ENCODE measurements at regions not wholly inside any gene's neighbourhood (a gene's known extent, or its start where the extent isn't known, plus 50 kb on each side); places are given as distances from the start of the nearest gene placed in this dataset.

DNA sequence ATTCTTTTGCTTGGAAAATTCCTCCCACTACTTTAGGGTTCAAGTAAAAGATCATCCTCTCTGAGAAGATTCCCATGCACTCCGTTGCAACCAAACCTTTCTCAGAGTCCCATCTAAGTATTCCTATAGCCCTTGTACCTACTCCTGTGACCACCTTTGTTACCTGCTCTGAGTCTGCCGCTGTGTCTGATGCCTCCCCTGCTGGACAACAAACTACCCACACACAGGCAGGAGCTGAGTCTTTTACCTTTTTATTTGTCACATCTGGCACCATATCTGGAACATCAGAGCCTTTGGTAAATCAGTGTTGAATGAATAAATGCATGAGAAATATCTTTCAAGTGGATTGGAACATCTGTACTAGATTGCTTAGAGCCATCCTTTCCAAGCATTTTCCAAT is 82.1 kb upstream of the FLRT2 start:
- H3K4me1 ChIP-seq (ENCODE audit: control insufficient read depth, insufficient read depth, low read depth, low read length): peaks cover 1% of the 10 kb centered on the region
- no peaks in the 10 kb centered on the region for H3K9me3 ChIP-seq (ENCODE audit: control insufficient read depth, low read length)
- H3K36me3 ChIP-seq (ENCODE audit: control insufficient read depth in 1 of 2, insufficient read depth in 2 of 2, low read depth in 1 of 2, low read length in 2 of 2): no peaks in the 10 kb centered on the region
- no peak overlapping the region for H2BK5ac ChIP-seq (ENCODE audit: low read depth, low read length, poor library complexity, severe bottlenecking)
- no peak overlapping the region for H2BK120ac ChIP-seq (ENCODE audit: low read depth, low read length)
- no peak overlapping the region for H3K9ac ChIP-seq (ENCODE audit: low read length)
- H3K14ac ChIP-seq (ENCODE audit: low read length in 2 of 2): no peak overlapping the region
- H2BK12ac ChIP-seq (ENCODE audit: low read length in 2 of 2): no peak overlapping the region
- H4K91ac ChIP-seq (ENCODE audit: low read length): no peak overlapping the region
- no peak overlapping the region for H3K4me3 ChIP-seq (ENCODE audit: insufficient read depth in 1 of 2, low read depth in 1 of 2, low read length in 2 of 2)
- H3K23ac ChIP-seq (ENCODE audit: low read length in 2 of 2): no peak overlapping the region
- no peak overlapping the region for H3K27ac ChIP-seq (ENCODE audit: low read length, poor library complexity, severe bottlenecking)
- H2BK15ac ChIP-seq (ENCODE audit: low read depth, poor library complexity, severe bottlenecking): no peak overlapping the region
- no peak overlapping the region for H3K4me2 ChIP-seq (ENCODE audit: low read length, poor library complexity, severe bottlenecking)
- H4K8ac ChIP-seq (ENCODE audit: low read length): no peak overlapping the region
- no peaks in the 10 kb centered on the region for H3K27me3 ChIP-seq (ENCODE audit: control insufficient read depth in 1 of 2, insufficient read depth in 1 of 2, low read length in 2 of 2)
- WGBS: 69% methylated on average over 2 of the region's 2 CpGs
- no peak overlapping the region for H2AK5ac ChIP-seq (ENCODE audit: low read length, severe bottlenecking)
- no peak overlapping the region for H2AFZ ChIP-seq (ENCODE audit: low read depth, low read length)
- no peak for DNase-seq
- no peaks in the 10 kb centered on the region for H3K79me1 ChIP-seq (replicated peaks; ENCODE audit: low read length, poor library complexity, severe bottlenecking)
- no peak overlapping the region for H3K4ac ChIP-seq (ENCODE audit: low read depth in 1 of 2, low read length in 2 of 2)
- H3K18ac ChIP-seq (ENCODE audit: low read depth in 1 of 2, low read length in 2 of 2): no peak overlapping the region

DNA sequence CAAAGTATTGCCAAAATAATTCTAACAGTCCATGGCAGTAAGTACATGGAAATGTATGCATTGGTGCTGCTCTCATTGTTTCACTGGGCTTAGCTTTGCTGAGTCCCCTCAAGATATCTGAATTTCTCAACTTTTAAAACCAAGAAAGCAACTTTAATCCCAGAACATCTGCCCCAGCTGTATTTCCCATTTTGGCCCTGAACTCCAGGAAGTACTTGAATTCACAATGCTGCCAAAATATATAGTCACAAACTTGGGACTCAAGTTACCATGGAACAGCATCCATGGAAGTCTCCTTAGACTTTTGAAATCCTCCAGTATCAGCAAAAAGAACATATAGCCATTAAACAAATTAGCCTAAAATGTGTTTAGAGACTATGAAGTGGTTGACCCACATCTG is 78.5 kb upstream of the FLRT2 start:
- Histone ChIP-seq H4K8ac (ENCODE audit: low read length) (no peak overlapping the region), H3K14ac (ENCODE audit: low read length in 2 of 2) (no peak overlapping the region), H2BK12ac (ENCODE audit: low read length in 2 of 2) (no peak overlapping the region), H3K9me3 (ENCODE audit: control insufficient read depth, low read length) (no peaks in the 10 kb centered on the region), H4K91ac (ENCODE audit: low read length) (no peak overlapping the region), H3K18ac (ENCODE audit: low read depth in 1 of 2, low read length in 2 of 2) (no peak overlapping the region), H3K79me1 (replicated peaks; ENCODE audit: low read length, poor library complexity, severe bottlenecking) (no peaks in the 10 kb centered on the region), H3K23ac (ENCODE audit: low read length in 2 of 2) (no peak overlapping the region), H2BK5ac (ENCODE audit: low read depth, low read length, poor library complexity, severe bottlenecking) (no peak overlapping the region), H2BK15ac (ENCODE audit: low read depth, poor library complexity, severe bottlenecking) (no peak overlapping the region), H3K27me3 (ENCODE audit: control insufficient read depth in 1 of 2, insufficient read depth in 1 of 2, low read length in 2 of 2) (no peaks in the 10 kb centered on the region), H3K4me1 (ENCODE audit: control insufficient read depth, insufficient read depth, low read depth, low read length) (no peaks in the 10 kb centered on the region), H3K4me2 (ENCODE audit: low read length, poor library complexity, severe bottlenecking) (no peak overlapping the region), H2AFZ (ENCODE audit: low read depth, low read length) (no peak overlapping the region), H2AK5ac (ENCODE audit: low read length, severe bottlenecking) (no peak overlapping the region), H2BK120ac (ENCODE audit: low read depth, low read length) (no peak overlapping the region), H3K4ac (ENCODE audit: low read depth in 1 of 2, low read length in 2 of 2) (no peak overlapping the region), H3K36me3 (ENCODE audit: control insufficient read depth in 1 of 2, insufficient read depth in 2 of 2, low read depth in 1 of 2, low read length in 2 of 2) (no peaks in the 10 kb centered on the region), H3K4me3 (ENCODE audit: insufficient read depth in 1 of 2, low read depth in 1 of 2, low read length in 2 of 2) (no peak overlapping the region), H3K27ac (ENCODE audit: low read length, poor library complexity, severe bottlenecking) (no peak overlapping the region), H3K9ac (ENCODE audit: low read length) (no peak overlapping the region)
- no peak for DNase-seq

DNA sequence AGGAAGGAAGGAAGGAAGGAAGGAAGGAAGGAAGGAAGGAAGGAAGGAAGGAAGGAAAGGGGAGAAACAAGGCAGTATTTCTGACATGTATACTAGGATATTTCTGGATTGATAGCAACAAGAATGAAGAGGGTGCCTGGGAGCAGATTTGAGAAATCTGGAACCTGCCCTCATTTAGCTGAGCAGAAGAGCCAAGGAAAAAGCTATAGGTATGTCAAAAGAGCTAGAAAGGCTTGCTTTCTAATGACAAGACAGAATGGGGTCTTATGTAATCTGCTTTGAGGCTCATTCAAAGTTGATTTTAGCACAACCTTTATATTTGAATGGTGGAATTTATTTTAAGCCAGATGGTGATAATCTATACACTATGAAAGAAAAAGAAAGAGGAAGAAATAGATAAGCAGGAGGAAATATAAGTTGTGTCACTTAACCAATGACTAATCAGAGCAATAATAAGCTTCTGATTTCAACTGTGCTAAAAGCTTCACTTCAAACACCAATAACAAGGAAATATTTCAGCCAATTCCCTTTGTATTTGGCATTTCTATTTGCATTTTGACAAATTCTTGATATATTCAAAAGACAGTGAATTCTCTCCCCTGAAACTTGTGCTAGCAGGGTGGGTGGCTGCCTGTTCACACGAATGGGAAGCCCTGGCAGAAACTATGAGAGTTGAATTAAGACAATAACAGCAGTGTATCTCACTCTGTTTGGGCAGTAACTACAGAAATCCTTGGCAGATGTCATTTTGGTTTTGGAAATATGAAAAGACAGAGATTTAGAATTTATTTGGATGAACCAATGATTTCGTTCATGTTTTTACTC is 76.3 kb upstream of the FLRT2 start:
- Histone ChIP-seq H3K9ac (ENCODE audit: low read length) (no peak overlapping the region), H4K8ac (ENCODE audit: low read length) (no peak overlapping the region), H2AFZ (ENCODE audit: low read depth, low read length) (no peak overlapping the region), H2AK5ac (ENCODE audit: low read length, severe bottlenecking) (no peak overlapping the region), H4K91ac (ENCODE audit: low read length) (no peak overlapping the region), H3K18ac (ENCODE audit: low read depth in 1 of 2, low read length in 2 of 2) (no peak overlapping the region), H3K23ac (ENCODE audit: low read length in 2 of 2) (no peak overlapping the region), H3K14ac (ENCODE audit: low read length in 2 of 2) (no peak overlapping the region), H3K4ac (ENCODE audit: low read depth in 1 of 2, low read length in 2 of 2) (no peak overlapping the region), H3K9me3 (ENCODE audit: control insufficient read depth, low read length) (no peaks in the 10 kb centered on the region), H3K27ac (ENCODE audit: low read length, poor library complexity, severe bottlenecking) (no peak overlapping the region), H2BK120ac (ENCODE audit: low read depth, low read length) (no peak overlapping the region), H3K27me3 (ENCODE audit: control insufficient read depth in 1 of 2, insufficient read depth in 1 of 2, low read length in 2 of 2) (no peaks in the 10 kb centered on the region), H2BK12ac (ENCODE audit: low read length in 2 of 2) (no peak overlapping the region), H3K4me2 (ENCODE audit: low read length, poor library complexity, severe bottlenecking) (no peak overlapping the region), H3K4me3 (ENCODE audit: insufficient read depth in 1 of 2, low read depth in 1 of 2, low read length in 2 of 2) (no peak overlapping the region), H2BK5ac (ENCODE audit: low read depth, low read length, poor library complexity, severe bottlenecking) (no peak overlapping the region), H3K36me3 (ENCODE audit: control insufficient read depth in 1 of 2, insufficient read depth in 2 of 2, low read depth in 1 of 2, low read length in 2 of 2) (no peaks in the 10 kb centered on the region), H2BK15ac (ENCODE audit: low read depth, poor library complexity, severe bottlenecking) (no peak overlapping the region), H3K79me1 (replicated peaks; ENCODE audit: low read length, poor library complexity, severe bottlenecking) (no peaks in the 10 kb centered on the region), H3K4me1 (ENCODE audit: control insufficient read depth, insufficient read depth, low read depth, low read length) (no peaks in the 10 kb centered on the region)
- no peak for DNase-seq
- WGBS: 71% methylated on average over 1 of the region's 2 CpGs

DNA sequence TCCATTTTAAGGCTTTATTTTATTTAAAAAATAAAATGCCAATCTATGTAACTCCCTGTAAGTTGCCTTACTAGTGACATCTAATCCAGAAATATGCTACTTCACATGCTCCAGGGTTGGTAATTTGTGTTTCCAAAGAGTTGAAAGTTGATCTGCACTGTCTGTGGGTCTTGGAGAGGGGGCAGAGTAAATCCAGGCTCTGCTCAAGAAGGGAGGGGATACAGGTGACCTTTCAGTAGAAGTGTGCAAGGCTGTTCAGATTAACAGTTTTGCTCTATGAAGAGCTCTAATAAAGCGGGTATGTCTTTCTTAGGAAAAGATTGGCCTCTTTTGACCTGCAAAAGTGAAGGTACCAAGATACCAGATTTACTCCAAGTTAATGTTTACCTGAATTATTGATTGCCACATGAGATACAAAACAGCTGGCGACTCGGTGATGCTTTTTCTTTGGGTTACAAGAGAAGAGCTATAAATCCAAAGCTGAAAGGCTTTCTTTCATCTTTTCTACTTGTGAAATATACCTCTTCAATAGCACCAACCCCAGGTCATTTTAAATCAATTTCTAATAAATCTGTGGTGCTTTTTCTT is 75.6 kb upstream of the FLRT2 start:
- H4K8ac ChIP-seq (ENCODE audit: low read length): no peak overlapping the region
- H3K18ac ChIP-seq (ENCODE audit: low read depth in 1 of 2, low read length in 2 of 2): no peak overlapping the region
- H3K14ac ChIP-seq (ENCODE audit: low read length in 2 of 2): no peak overlapping the region
- H3K9me3 ChIP-seq (ENCODE audit: control insufficient read depth, low read length): no peaks in the 10 kb centered on the region
- H2BK12ac ChIP-seq (ENCODE audit: low read length in 2 of 2): no peak overlapping the region
- H3K36me3 ChIP-seq (ENCODE audit: control insufficient read depth in 1 of 2, insufficient read depth in 2 of 2, low read depth in 1 of 2, low read length in 2 of 2): no peaks in the 10 kb centered on the region
- no peak overlapping the region for H2AK5ac ChIP-seq (ENCODE audit: low read length, severe bottlenecking)
- H3K4me3 ChIP-seq (ENCODE audit: insufficient read depth in 1 of 2, low read depth in 1 of 2, low read length in 2 of 2): no peak overlapping the region
- no peak overlapping the region for H4K91ac ChIP-seq (ENCODE audit: low read length)
- H3K9ac ChIP-seq (ENCODE audit: low read length): no peak overlapping the region
- no peak overlapping the region for H3K27ac ChIP-seq (ENCODE audit: low read length, poor library complexity, severe bottlenecking)
- no peak overlapping the region for H3K4ac ChIP-seq (ENCODE audit: low read depth in 1 of 2, low read length in 2 of 2)
- no peaks in the 10 kb centered on the region for H3K79me1 ChIP-seq (replicated peaks; ENCODE audit: low read length, poor library complexity, severe bottlenecking)
- no peak overlapping the region for H2BK5ac ChIP-seq (ENCODE audit: low read depth, low read length, poor library complexity, severe bottlenecking)
- no peak overlapping the region for H2AFZ ChIP-seq (ENCODE audit: low read depth, low read length)
- no peak overlapping the region for H2BK120ac ChIP-seq (ENCODE audit: low read depth, low read length)
- 100% methylated on average over 1 of the region's 3 CpGs for WGBS
- H3K23ac ChIP-seq (ENCODE audit: low read length in 2 of 2): no peak overlapping the region
- no peaks in the 10 kb centered on the region for H3K27me3 ChIP-seq (ENCODE audit: control insufficient read depth in 1 of 2, insufficient read depth in 1 of 2, low read length in 2 of 2)
- no peak for DNase-seq
- H3K4me2 ChIP-seq (ENCODE audit: low read length, poor library complexity, severe bottlenecking): no peak overlapping the region
- no peak overlapping the region for H2BK15ac ChIP-seq (ENCODE audit: low read depth, poor library complexity, severe bottlenecking)
- no peaks in the 10 kb centered on the region for H3K4me1 ChIP-seq (ENCODE audit: control insufficient read depth, insufficient read depth, low read depth, low read length)
